ENCODE measurements at regions not wholly inside any gene's neighbourhood (a gene's known extent, or its start where the extent isn't known, plus 50 kb on each side); places are given as distances from the start of the nearest gene placed in this dataset.

GRCh38 chr16:35174016-35174415 is 1714.6 kb downstream of the TP53TG3F start:
- no peak overlapping the region for H3K27ac ChIP-seq
- TF ChIP-seq CTCF (conservative IDR thresholded peaks at IDR 0.05): no peak

DNA sequence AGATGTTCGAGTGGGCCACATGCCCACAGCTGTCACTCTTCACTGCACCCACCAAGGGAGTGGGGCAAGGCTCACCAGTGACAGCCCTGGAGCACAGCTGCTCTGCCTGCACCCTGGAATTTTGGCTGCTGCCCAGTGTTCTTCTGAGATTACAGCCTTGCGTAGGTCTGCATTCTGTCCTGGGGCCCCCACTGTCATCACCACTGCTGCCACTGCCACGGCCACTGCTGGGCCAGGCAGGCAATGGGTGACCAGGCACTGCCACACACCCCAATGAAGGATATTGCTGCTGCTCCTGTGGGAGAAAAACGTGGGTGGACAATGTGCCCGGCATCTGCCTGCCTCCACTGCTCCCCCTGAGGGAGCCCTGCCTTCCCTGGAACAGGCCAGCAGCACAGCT is 1717.0 kb downstream of the TP53TG3F start:
- TF ChIP-seq CTCF (conservative IDR thresholded peaks at IDR 0.05): no peak
- no peak overlapping the region for H3K27ac ChIP-seq

DNA sequence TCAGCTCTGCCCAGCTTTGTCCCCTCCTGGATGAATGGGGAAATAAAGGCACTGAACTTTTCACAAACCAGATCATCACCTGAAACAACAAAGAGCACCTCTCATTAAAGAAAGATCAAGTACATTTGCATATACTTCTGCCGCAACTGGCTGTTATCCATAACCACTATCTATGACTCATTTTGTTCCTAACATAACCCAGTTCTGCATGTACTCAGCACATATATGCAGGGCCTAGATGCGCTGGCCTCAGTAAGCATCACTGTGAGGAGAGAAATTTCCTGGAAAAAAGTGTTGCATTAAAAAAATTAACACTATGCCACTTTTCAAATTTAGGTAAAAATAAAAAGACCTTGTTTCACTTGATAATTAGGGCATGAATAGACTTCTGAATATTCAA is 1718.4 kb downstream of the TP53TG3F start:
- H3K27ac ChIP-seq: no peak overlapping the region

DNA sequence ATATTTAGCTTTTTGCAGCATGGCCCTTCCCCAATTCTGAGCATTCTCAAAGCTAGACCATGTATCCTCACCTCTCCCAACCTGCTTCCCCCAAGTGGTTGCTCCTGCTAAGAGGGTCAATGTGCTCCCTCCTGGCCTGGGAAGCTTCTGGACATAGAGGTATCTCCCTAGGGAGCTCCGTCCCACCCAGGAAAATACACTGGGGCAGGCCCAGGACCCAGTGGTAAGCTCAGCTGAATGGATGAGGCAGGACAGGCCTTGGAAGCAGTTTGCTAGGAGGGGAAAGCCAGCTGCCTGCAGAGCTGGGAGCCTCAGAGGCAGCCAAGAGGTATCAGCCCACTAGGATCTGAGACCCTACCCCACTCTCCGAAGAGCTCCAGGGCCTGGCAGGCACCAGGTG is 1721.6 kb downstream of the TP53TG3F start:
- TF ChIP-seq CTCF (conservative IDR thresholded peaks at IDR 0.05): no peak
- H3K27ac ChIP-seq: no peak overlapping the region

More for the DNA sequence above, 1718.4 kb downstream of the TP53TG3F start:
- no peak for TF ChIP-seq CTCF (conservative IDR thresholded peaks at IDR 0.05)

GRCh38 chr16:35181422-35182030 is 1722.1 kb downstream of the TP53TG3F start:
- TF ChIP-seq CTCF (conservative IDR thresholded peaks at IDR 0.05): no peak
- H3K27ac ChIP-seq: no peak overlapping the region

DNA sequence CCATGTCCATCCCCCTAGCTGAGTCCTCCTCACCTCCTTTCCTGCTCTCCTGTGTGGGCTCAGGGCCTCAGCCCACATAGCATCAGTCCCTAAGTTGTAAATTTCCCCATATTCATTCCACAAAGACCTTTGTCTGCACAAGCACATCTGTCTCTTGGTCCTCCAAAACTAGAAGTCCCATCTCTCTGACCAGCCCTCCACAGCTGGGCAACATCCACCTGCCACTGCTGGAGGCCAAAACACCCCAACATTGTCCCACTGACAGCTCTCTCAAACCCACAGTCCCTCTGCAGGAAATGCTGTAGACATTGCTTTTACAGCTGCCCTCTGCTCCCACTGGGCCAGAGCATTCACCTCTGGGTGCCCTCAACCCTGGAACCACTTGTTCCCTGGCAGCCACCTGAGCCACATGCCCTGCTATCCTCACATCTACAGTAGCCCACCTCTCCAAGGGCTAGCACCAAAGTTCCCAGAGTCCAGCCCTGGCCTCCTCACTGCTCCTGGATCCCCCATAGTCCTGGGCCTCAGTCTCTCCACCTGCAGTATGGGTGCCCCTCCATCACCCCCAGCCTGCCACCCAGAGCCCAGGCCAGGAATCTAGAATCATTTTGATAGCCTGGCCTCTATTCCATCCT is 1722.7 kb downstream of the TP53TG3F start:
- no peak for TF ChIP-seq CTCF (conservative IDR thresholded peaks at IDR 0.05)
- no peak overlapping the region for H3K27ac ChIP-seq

GRCh38 chr16:35182943-35183550 is 1723.6 kb downstream of the TP53TG3F start:
- TF ChIP-seq CTCF (conservative IDR thresholded peaks at IDR 0.05): no peak

More at GRCh38 chr16:35182943-35183550, 1723.6 kb downstream of the TP53TG3F start:
- H3K27ac ChIP-seq: no peak overlapping the region

All from VCaP (cell line).